ENCODE measurements at regions not wholly inside any gene's neighbourhood (a gene's known extent, or its start where the extent isn't known, plus 50 kb on each side); places are given as distances from the start of the nearest gene placed in this dataset.

DNA sequence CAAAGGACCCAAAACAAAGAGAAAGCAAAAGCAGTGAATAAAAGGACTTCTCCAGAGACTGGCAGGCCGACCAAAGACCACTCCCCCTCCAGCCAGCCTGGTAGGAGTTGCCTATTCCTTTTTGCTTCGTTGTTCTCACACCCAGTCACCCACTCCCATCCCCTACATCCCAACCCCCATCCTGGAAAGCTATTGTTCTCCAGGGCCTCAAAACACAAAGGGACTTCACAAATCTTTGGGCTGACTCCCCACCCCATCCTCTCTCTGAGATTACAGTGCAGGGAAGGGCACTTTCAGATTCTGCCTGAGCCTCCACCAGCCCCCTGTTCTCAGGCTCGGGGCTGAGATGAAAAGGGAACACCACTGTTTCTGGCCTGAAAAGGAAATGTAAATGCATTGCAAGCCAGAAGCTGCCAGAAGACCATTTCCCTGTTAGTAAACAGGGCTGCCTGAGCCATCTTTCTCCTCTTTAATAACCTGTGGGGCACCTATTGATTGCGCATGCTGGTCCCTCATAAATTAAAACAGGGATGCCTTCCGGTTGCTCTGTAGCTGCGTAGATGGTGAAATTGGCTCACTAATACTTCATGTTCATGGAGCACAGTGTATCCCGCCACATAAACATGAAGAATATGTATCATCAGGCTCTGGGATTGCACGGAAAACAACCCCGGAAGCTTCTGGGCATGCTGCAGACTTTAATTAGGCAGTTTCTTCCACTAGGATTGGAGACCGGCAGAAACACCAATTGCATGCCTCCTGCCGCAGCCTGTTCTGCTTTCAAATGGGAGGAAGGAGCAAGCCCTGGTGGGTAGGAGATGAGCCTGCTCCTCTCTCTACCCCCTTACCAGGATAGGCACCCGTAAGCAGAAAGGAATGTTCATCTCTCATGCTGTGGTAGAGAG lies 130.3 kb upstream of the FUT8 start:
- Mint-ChIP-seq H3K36me3 (ENCODE audit: insufficient read depth) (no peaks in the 10 kb centered on the region), H3K4me1 (ENCODE audit: low read depth) (peaks cover 38% of the 10 kb centered on the region), H3K4me3 (peak overlapping the region; percentile 68), H3K9me3 (no peaks in the 10 kb centered on the region), H3K27me3 (ENCODE audit: low read depth) (no peaks in the 10 kb centered on the region)
- DNase-seq (no peak), ATAC-seq (peak; percentile 42 to 49)

DNA sequence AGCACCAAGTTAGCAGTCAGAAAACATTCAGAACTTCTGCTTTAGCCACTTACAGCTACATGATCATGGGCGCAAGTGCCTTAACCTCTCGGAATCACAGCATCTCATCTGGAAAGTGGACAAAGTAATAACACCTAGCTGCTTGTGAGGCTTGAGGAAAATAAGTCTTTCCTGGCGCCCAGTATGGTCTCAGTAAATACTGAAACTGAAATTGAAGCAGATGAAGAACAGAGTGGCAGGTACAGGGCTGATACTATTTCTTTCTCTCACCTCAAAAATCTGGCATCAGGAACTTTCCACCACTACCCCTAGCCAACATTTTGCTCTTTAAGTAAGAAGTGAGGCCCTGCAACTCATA lies 129.7 kb upstream of the FUT8 start:
- ATAC-seq (no peak), DNase-seq (no peak)
- H3K9me3 Mint-ChIP-seq: no peaks in the 10 kb centered on the region
- no peaks in the 10 kb centered on the region for H3K36me3 Mint-ChIP-seq (ENCODE audit: insufficient read depth)
- H3K27me3 Mint-ChIP-seq (ENCODE audit: low read depth): no peaks in the 10 kb centered on the region
- peaks cover 44% of the 10 kb centered on the region for H3K4me1 Mint-ChIP-seq (ENCODE audit: low read depth)
- peak overlapping the region; percentile 68 for H3K4me3 Mint-ChIP-seq

DNA sequence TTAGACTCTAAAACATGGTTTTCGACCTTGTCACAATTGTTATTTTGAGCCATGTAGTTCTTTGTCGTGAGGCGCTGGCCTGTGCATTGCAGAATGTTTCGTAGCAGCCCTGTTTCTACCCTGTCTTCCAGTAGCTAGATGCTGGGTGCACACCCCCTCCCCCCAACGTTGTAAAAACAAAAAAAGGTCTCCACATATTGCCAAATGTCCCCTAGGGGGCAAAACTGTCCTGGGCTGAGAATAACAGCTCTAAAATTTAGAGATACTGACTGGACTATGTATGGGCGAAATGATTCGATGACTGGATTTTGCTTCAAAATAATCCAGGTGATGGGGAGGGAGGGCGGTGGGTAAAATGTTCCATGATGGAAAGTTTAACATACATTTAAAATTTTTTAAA lies 126.1 kb upstream of the FUT8 start:
- Mint-ChIP-seq H3K27me3 (ENCODE audit: low read depth) (no peaks in the 10 kb centered on the region), H3K4me1 (ENCODE audit: low read depth) (peaks cover 74% of the 10 kb centered on the region), H3K9me3 (no peaks in the 10 kb centered on the region), H3K36me3 (ENCODE audit: insufficient read depth) (no peaks in the 10 kb centered on the region), H3K4me3 (no peak overlapping the region)
- no peak for ATAC-seq
- DNase-seq: no peak

DNA sequence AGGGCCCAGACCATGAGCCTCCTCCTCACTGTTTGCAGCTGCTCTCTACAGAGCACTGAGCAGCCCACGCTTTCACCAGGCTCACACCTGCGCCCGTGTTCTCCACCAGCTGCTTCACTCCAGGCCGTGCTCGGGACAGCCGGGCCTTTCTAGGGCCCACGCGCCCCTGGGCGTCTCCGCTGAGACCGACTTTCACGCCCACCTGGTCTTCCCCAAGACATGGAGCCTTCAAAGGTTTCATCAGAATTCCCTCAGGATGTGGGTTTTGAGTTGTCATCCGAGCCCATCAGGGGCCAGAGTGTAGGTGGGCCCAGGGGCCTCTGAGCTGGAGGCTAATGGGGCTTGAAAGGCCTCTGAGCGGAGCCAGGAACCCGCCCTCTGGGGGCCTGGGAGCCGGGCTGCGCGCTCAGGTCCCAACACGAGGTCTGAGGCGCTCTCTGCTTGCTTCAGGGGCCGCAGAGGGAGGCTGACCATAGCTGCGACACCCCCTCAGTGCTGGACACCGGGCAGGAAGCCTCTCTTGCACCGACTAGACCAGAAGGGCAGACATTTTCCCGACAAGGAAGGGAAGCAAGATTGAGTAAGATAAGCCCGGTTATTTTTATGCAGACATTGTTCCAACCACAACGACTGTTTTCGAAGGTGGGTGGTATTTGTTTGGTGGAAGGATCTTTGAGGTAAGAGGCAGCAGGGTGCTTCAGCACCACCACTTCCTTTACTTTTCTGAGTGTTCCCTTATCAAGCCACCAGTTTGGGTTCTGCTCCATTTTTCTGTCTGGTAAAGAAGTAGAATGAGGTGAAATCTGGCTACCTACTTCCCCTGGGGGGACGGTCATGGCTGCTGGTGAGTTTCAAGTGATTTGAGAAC lies 125.0 kb upstream of the FUT8 start:
- peaks cover 72% of the 10 kb centered on the region for H3K4me1 Mint-ChIP-seq (ENCODE audit: low read depth)
- peak overlapping the region; percentile 68 for H3K4me3 Mint-ChIP-seq
- H3K27me3 Mint-ChIP-seq (ENCODE audit: low read depth): no peaks in the 10 kb centered on the region

DNA sequence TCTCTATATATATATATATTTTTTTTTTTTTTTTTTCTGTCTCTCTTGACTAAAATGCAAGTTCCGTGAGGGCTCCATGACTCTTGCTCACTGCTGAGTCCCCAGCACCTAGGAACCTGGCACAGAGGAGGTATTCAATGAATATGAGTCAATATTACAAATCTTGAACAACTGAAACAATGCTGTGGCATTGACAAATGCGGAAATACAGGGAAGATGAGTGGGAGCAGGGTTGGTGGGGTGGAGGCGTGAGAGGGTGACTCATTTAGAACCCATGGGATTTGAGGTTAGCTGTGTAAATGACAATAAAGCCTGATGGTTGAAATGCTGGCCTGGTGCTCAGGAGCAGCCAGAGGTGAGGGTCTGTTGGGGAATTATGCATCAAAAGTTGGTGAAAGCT lies 121.7 kb upstream of the FUT8 start:
- DNase-seq (no peak), ATAC-seq (peak; percentile 31 to 42)
- Mint-ChIP-seq H3K4me3 (no peak overlapping the region), H3K36me3 (ENCODE audit: insufficient read depth) (no peaks in the 10 kb centered on the region), H3K4me1 (ENCODE audit: low read depth) (peaks cover 55% of the 10 kb centered on the region), H3K27me3 (ENCODE audit: low read depth) (no peaks in the 10 kb centered on the region), H3K9me3 (no peaks in the 10 kb centered on the region)

More for the DNA sequence above, 125.0 kb upstream of the FUT8 start:
- DNase-seq: peak; percentile 41
- ATAC-seq: peak; percentile 74 to 76
- H3K36me3 Mint-ChIP-seq (ENCODE audit: insufficient read depth): no peaks in the 10 kb centered on the region
- H3K9me3 Mint-ChIP-seq: no peaks in the 10 kb centered on the region

DNA sequence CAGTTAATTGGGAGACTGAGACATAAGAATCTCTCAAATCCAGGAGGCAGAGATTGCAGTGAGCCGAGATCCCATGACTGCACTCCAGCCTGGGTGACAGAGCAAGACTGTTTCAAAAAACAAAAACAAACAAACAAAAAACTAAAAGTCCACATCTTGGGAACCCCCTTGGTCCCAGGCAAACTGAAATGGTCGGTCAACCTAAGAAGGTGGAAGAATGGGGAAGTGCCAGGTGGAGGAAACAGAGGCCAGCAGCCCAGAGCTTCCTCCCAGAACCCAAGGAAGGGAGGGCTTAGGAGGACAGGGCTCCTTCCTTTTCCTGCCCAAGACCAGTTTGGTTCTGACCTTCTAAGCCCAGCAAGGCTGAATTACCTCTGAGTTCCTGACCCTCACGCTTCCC lies 121.0 kb upstream of the FUT8 start:
- ATAC-seq: no peak
- no peak for DNase-seq
- no peaks in the 10 kb centered on the region for H3K36me3 Mint-ChIP-seq (ENCODE audit: insufficient read depth)
- no peaks in the 10 kb centered on the region for H3K9me3 Mint-ChIP-seq
- H3K4me3 Mint-ChIP-seq: no peak overlapping the region
- no peaks in the 10 kb centered on the region for H3K27me3 Mint-ChIP-seq (ENCODE audit: low read depth)
- H3K4me1 Mint-ChIP-seq (ENCODE audit: low read depth): peaks cover 54% of the 10 kb centered on the region

DNA sequence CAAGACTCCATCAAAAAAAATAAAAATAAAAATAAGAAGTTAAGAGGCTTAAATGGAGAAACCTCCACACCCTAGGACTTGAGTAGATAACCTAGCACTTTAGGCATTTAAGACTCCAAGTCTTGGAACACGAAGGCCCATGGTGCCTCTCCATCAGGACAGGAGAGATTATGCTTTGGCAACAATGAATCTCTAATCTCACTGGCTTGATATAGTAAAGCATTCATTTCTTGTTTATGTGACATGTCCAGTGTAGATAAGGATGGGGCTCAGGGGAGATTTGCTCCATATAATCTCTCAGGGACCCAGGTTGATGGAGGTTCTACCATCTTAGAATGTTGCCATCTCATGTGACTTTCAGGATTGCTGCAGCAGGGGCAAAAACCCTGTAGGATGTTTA lies 117.7 kb upstream of the FUT8 start:
- Mint-ChIP-seq H3K9me3 (no peaks in the 10 kb centered on the region), H3K4me1 (ENCODE audit: low read depth) (peaks cover 29% of the 10 kb centered on the region), H3K4me3 (no peak overlapping the region), H3K36me3 (ENCODE audit: insufficient read depth) (no peaks in the 10 kb centered on the region), H3K27me3 (ENCODE audit: low read depth) (no peaks in the 10 kb centered on the region)
- no peak for DNase-seq
- no peak for ATAC-seq

DNA sequence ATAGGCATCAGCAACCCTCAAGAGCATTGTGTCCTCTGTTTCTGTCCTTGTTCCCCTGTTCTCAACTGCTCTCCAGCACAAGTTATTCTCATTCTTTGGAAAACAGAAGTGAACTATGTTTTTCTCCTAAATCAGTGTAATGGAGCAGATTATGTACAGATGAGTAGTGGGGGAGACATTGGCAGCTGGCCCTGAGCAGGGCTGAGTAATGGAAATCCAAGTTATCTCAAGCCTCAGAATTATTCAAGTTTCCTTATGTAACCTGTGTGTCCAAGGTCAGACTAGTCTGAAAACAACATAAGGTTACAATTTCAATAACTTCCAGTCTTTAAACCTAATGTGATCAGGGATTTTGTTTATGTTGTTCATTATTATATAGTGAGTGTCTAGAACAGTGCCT lies 116.1 kb upstream of the FUT8 start:
- Mint-ChIP-seq H3K9me3 (no peaks in the 10 kb centered on the region), H3K36me3 (ENCODE audit: insufficient read depth) (no peaks in the 10 kb centered on the region), H3K27me3 (ENCODE audit: low read depth) (no peaks in the 10 kb centered on the region), H3K4me1 (ENCODE audit: low read depth) (peaks cover 23% of the 10 kb centered on the region), H3K4me3 (no peak overlapping the region)
- no peak for DNase-seq
- no peak for ATAC-seq

DNA sequence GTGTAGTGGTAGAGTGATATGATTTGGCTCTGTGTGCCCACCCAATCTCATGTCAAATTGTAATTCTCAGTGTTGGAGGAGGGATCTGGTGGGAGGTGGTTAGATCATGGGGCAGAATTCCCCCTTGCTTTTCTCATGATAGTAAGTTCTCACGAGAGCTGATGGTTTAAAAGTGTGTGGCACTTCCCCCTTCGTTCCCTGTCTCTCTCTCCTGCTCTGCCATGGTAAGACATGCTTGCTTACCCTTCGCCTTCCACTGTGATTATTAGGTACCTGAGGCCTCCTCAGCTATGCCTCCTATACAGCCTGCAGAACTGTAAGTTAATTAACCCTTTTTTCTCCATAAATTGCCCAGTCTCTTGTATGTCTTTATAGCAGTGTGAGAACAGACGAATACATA lies 115.7 kb upstream of the FUT8 start:
- DNase-seq: no peak

DNA sequence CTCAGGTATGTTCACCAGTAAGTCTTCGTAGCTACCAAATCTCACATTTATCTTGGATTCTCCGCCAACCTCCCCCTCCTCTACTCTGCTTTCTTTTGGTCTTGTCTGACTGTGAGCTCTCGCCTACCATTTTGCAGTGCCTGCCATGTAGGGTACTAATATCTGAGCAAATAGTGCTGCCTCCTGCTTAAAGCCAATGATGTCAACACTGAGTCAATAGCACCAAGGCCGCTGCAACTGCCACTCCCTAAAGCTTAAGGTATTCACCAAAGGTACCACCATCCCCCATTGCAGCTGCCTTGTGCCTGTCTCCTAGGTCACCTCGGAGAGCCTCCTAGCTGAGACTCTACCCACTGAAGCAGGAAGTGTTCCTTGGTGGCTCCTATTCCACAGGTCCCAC lies 114.8 kb upstream of the FUT8 start:
- DNase-seq: no peak
- ATAC-seq: no peak
- no peak overlapping the region for H3K4me3 Mint-ChIP-seq
- H3K9me3 Mint-ChIP-seq: no peaks in the 10 kb centered on the region
- H3K36me3 Mint-ChIP-seq (ENCODE audit: insufficient read depth): no peaks in the 10 kb centered on the region
- H3K4me1 Mint-ChIP-seq (ENCODE audit: low read depth): peaks cover 26% of the 10 kb centered on the region
- H3K27me3 Mint-ChIP-seq (ENCODE audit: low read depth): no peaks in the 10 kb centered on the region

More for the DNA sequence above, 115.7 kb upstream of the FUT8 start:
- Mint-ChIP-seq H3K27me3 (ENCODE audit: low read depth) (no peaks in the 10 kb centered on the region), H3K4me1 (ENCODE audit: low read depth) (peaks cover 22% of the 10 kb centered on the region), H3K4me3 (no peak overlapping the region), H3K36me3 (ENCODE audit: insufficient read depth) (no peaks in the 10 kb centered on the region), H3K9me3 (no peaks in the 10 kb centered on the region)
- no peak for ATAC-seq

DNA sequence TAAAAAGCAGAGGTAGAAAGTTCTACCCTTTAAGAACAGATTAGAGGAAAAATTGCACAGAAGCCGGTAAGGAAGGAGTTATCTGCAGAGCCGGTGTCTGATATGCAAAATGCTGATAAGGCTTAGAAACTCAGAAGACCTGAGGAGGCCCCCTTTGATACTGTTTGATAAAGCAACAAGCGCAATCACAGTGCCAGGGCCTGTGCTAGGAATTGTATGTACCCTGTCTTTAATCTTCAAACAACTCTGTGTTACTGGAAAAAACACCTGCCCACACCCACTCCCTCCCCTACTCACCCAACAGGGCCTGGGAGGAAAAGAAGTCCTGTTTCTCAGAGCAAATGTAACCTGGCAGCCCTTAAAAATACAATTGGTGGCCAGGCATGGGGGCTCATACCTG lies 112.7 kb upstream of the FUT8 start:
- no peaks in the 10 kb centered on the region for H3K9me3 Mint-ChIP-seq
- DNase-seq (no peak), ATAC-seq (no peak)
- no peak overlapping the region for H3K4me3 Mint-ChIP-seq
- no peaks in the 10 kb centered on the region for H3K36me3 Mint-ChIP-seq (ENCODE audit: insufficient read depth)
- H3K4me1 Mint-ChIP-seq (ENCODE audit: low read depth): peaks cover 42% of the 10 kb centered on the region
- H3K27me3 Mint-ChIP-seq (ENCODE audit: low read depth): no peaks in the 10 kb centered on the region

DNA sequence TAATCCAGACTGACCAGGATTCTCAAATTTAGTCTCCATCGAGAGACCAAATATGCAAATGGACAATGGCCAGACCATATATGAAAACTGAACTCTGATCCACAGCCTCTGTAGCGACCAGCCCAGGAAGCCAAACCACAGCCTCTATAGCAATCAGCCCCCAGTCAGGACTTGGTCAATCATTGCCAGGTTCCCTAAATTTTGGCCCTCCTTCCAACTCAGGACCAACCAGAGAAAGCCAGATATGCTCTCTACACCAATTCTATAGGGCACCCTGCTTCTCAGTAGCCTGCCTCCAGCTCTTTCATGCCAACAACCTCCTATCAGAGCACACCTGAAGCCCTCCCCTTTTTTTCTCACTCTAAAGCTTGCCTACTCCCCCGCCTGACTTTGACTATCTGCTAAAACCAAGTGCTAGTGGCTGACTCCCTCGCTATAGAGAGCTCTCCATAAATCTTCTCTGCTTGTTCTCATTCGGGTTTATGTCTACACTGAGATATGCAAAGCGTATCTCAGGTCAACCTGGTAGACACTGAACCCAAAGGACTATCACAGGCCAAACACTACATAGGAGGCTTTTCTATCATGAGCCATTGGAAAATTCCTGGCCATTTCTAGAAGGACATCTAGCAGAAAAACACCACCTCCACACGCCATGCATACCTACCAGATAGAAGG lies 110.5 kb upstream of the FUT8 start:
- Mint-ChIP-seq H3K9me3 (no peaks in the 10 kb centered on the region), H3K27me3 (ENCODE audit: low read depth) (no peaks in the 10 kb centered on the region), H3K4me1 (ENCODE audit: low read depth) (peaks cover 49% of the 10 kb centered on the region), H3K4me3 (peak overlapping the region; percentile 4), H3K36me3 (ENCODE audit: insufficient read depth) (peaks cover 2% of the 10 kb centered on the region)
- no peak for DNase-seq
- peak in 1 of 2 donors; percentile 23 for ATAC-seq

DNA sequence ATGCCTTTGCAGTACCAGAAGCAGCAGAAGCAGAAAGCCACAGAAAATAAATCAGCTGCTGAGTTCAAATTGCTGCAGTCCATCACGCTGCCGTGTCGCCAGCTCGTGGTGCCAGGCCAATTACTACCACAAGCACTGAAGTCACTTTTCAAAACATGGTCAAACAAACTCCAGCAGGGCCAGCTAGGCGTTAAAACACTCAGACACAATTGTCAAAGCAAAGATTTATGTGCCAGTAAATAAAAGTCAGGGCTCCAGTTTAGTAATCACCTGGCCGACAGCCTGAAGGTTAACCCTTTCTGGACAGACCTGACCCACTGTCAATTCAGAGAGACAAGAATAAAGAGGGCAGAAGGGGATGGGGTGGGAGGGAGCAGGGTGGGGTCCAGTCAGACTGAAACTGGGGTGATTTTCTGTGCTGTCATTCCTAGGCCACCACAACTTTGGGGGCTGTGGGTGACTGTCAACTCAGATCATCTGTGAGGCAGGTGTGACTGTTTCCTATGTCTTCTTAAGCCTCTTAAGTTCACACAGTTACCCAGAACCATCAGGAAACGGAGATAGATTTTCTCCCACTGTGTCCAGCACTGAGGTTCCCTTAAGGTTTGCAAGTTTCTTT lies 109.8 kb upstream of the FUT8 start:
- Mint-ChIP-seq H3K27me3 (ENCODE audit: low read depth) (no peaks in the 10 kb centered on the region), H3K9me3 (no peaks in the 10 kb centered on the region), H3K4me1 (ENCODE audit: low read depth) (peaks cover 50% of the 10 kb centered on the region), H3K4me3 (no peak overlapping the region), H3K36me3 (ENCODE audit: insufficient read depth) (peaks cover 2% of the 10 kb centered on the region)
- ATAC-seq (peak; percentile 88 to 91), DNase-seq (no peak)

All from activated T-cell treated with anti-CD3 and anti-CD28 coated beads, Interleukin-2, amount 50 U/mL, for 4 hours (primary cell).